GM12878 (cell line): ENCODE measurements at regions not wholly inside any gene's neighbourhood (a gene's known extent, or its start where the extent isn't known, plus 50 kb on each side); places are given as distances from the start of the nearest gene placed in this dataset.

Experiments
- ATAC-seq: fragments of 200-7000 bp; cut with Tn5 transposase; 3 replicates; pipeline ENCODE4 v1.9.1; 2020; ENCODE audit warnings: mild to moderate bottlenecking, moderate library complexity
- BruUV-seq: library from RNA; stranded (reverse); fragments of 400-500 nt; replicated peaks from 2 replicates; lab custom pipeline; 2021; lab: Mats Ljungman, UMichigan
- CTCF ChIA-PET: fragments of 300-600 bp; sonication (Branson Sonifier 250); formaldehyde crosslinking; extraction: SDS; loops from one replicate; lab custom pipeline; 2021; ENCODE audit warnings: inconsistent platforms; lab: Yijun Ruan, JAX
- POLR2A ChIA-PET: fragments of 350-600 bp; formaldehyde crosslinking; extraction: SDS; loops from one replicate; lab custom pipeline; 2021; ENCODE audit warnings: inconsistent platforms; lab: Charles Lee
- RAD21 ChIA-PET: fragments of 300-600 bp; sonication (Branson Sonifier 250); formaldehyde crosslinking; loops from one replicate; lab custom pipeline; 2023; ENCODE audit warnings: antibody characterized with exemption; ENCODE audit not compliant: unreplicated experiment; lab: Charles Lee
- SMC1A ChIA-PET: fragments of 300-600 bp; sonication (Branson Sonifier 250); formaldehyde crosslinking; loops from one replicate; lab custom pipeline; 2023; ENCODE audit not compliant: unreplicated experiment, uncharacterized antibody; lab: Charles Lee
- DNase-seq: peaks from one replicate; pipeline ENCODE4 v3.0.0-alpha.2; 2011; ENCODE audit warnings: low read depth, low spot score
- FAIRE-seq: peaks from 3 replicates; lab custom pipeline; 2011; peaks lifted over from hg19 to GRCh38; lab: Jason Lieb, UNC
- H2AFZ ChIP-seq: 2 replicates; pipeline ENCODE4 v1.6.0; 2011; ENCODE audit warnings: low read depth, low read length, control low read depth; ENCODE audit not compliant: control insufficient read depth
- H3K27ac ChIP-seq: 2 replicates; pipeline ENCODE4 v1.5.1; 2011; ENCODE audit warnings: control low read depth; ENCODE audit not compliant: control insufficient read depth, insufficient read depth
- H3K27me3 ChIP-seq, 2 experiments: replicated peaks in 1 of 2; 2 replicates each; pipeline versions ENCODE4 v1.6.0 to v1.6.1; 2011; ENCODE audit warnings: low read length in 1 of 2; ENCODE audit not compliant: control insufficient read depth in 2 of 2, insufficient read depth in 2 of 2
- H3K36me3 ChIP-seq, 2 experiments: 2 replicates each; pipeline ENCODE4 v1.5.1; 2011; ENCODE audit warnings: low read length in 1 of 2; ENCODE audit not compliant: control insufficient read depth in 2 of 2, insufficient read depth in 2 of 2
- H3K4me1 ChIP-seq: 2 replicates; pipeline ENCODE4 v1.6.1; 2011; ENCODE audit warnings: mild to moderate bottlenecking, low read length, moderate library complexity, mixed read lengths; ENCODE audit not compliant: control insufficient read depth, insufficient read depth
- H3K4me2 ChIP-seq: 2 replicates; pipeline ENCODE4 v1.6.0; 2011; ENCODE audit warnings: control low read depth; ENCODE audit not compliant: control insufficient read depth, insufficient read depth
- H3K4me3 ChIP-seq: fragments of 200-600 bp; sonication (generic); 2 replicates; pipeline ENCODE4 v1.5.1; 2016
- H3K79me2 ChIP-seq: 2 replicates; pipeline ENCODE4 v1.6.0; 2011; ENCODE audit warnings: low read length; ENCODE audit not compliant: control insufficient read depth, insufficient read depth
- H3K9ac ChIP-seq: 2 replicates; pipeline ENCODE4 v1.8.0; 2011; ENCODE audit warnings: low read length, control low read depth, mixed read lengths; ENCODE audit not compliant: control insufficient read depth, insufficient read depth
- H3K9me3 ChIP-seq: replicated peaks from 3 replicates; pipeline ENCODE4 v1.5.1; 2011; ENCODE audit warnings: mild to moderate bottlenecking, low read length; ENCODE audit not compliant: control insufficient read depth, insufficient read depth
- H4K20me1 ChIP-seq: 2 replicates; pipeline ENCODE4 v1.6.0; 2011; ENCODE audit not compliant: control insufficient read depth, insufficient read depth
- ATF3 ChIP-seq: IDR thresholded peaks from 2 replicates; pipeline ENCODE4 v1.6.1; 2011; ENCODE audit warnings: low read depth, mild to moderate bottlenecking, low read length, moderate library complexity, borderline replicate concordance; ENCODE audit errors: extremely low read depth
- GATAD2B ChIP-seq: fragments of 450-650 bp; conservative IDR thresholded peaks from 2 replicates; pipeline ENCODE4 v1.6.1; 2017; ENCODE audit warnings: low read depth, mild to moderate bottlenecking, moderate library complexity
- IKZF1 ChIP-seq: fragments of 450-650 bp; conservative IDR thresholded peaks from 2 replicates; pipeline ENCODE4 v1.6.1; 2017; ENCODE audit warnings: antibody characterized with exemption, mild to moderate bottlenecking
- KDM1A ChIP-seq: fragments of 200-600 bp; sonication (generic); IDR thresholded peaks from 2 replicates; pipeline ENCODE4 v1.6.1; 2016; ENCODE audit warnings: borderline replicate concordance
- MEF2A ChIP-seq: IDR thresholded peaks from 2 replicates; pipeline ENCODE4 v1.6.1; 2011; ENCODE audit warnings: low read depth, mild to moderate bottlenecking, low read length, moderate library complexity; ENCODE audit not compliant: insufficient read depth
- NR2F1 ChIP-seq: fragments of 450-650 bp; conservative IDR thresholded peaks from 2 replicates; pipeline ENCODE4 v1.6.1; 2017; ENCODE audit warnings: mild to moderate bottlenecking
- PRDM15 ChIP-seq: fragments of 450-650 bp; formaldehyde crosslinking; IDR thresholded peaks from 2 replicates; pipeline ENCODE4 v1.4.0; 2020; ENCODE audit warnings: mild to moderate bottlenecking, moderate library complexity
- RAD21 ChIP-seq: IDR thresholded peaks from 2 replicates; pipeline ENCODE4 v1.6.1; 2011; ENCODE audit warnings: mild to moderate bottlenecking, low read depth, low read length, moderate library complexity; ENCODE audit not compliant: insufficient read depth
- SP1 ChIP-seq: IDR thresholded peaks from one replicate; pipeline ENCODE4 v1.6.1; 2011; ENCODE audit warnings: low read depth, low read length
- WRNIP1 ChIP-seq: IDR thresholded peaks from 2 replicates; pipeline ENCODE4 v1.6.1; 2011; ENCODE audit warnings: low read depth, low read length, improper control_type of control experiment, borderline replicate concordance
- YBX1 ChIP-seq: fragments of 450-650 bp; IDR thresholded peaks from 2 replicates; pipeline ENCODE4 v1.6.1; 2016; ENCODE audit warnings: antibody characterized with exemption
- ZBTB11 ChIP-seq: fragments of 450-650 bp; formaldehyde crosslinking; IDR thresholded peaks from 2 replicates; pipeline ENCODE4 v1.5.0; 2022; ENCODE audit warnings: mild to moderate bottlenecking, missing genetic modification characterization
- ZNF24 ChIP-seq: fragments of 450-650 bp; IDR thresholded peaks from 2 replicates; pipeline ENCODE4 v1.6.1; 2017; ENCODE audit warnings: antibody characterized with exemption, mild to moderate bottlenecking
- WGBS: methylation state at CpG from one replicate; pipeline ENCODE4 v1.1.6; 2016; ENCODE audit warnings: low lambda C conversion rate; ENCODE audit not compliant: insufficient replicate concordance, insufficient coverage; ENCODE audit errors: missing lambda C conversion rate; 5-methylcytosine and 5-hydroxymethylcytosine counted together
- in situ Hi-C: fragments of 300-500 bp; cut with MboI; formaldehyde crosslinking; loops from 9 replicates; pipeline ENCODE4 v1.14.3; 2018; ENCODE audit warnings: mixed read lengths
- intact Hi-C: fragments of 100-400 bp; cut with micrococcal nuclease; formaldehyde crosslinking; loops from one replicate; pipeline ENCODE4 v1.14.2; 2022; ENCODE audit not compliant: unreplicated experiment

GRCh38 chr2:228509021-228509420, 327.5 kb upstream of the SPHKAP start (continued):
- TF ChIP-seq GATAD2B: no peak
- no peak for TF ChIP-seq RAD21
- TF ChIP-seq, all 136 proteins: peak for 0

GRCh38 chr2:228507870-228508269, 326.4 kb upstream of the SPHKAP start:
- H3K4me1 ChIP-seq: no peaks in the 10 kb centered on the region
- no peak overlapping the region for H3K4me2 ChIP-seq
- BruUV-seq: no TSS peak
- H3K27me3 ChIP-seq: no peaks in the 10 kb centered on the region
- no peaks in the 10 kb centered on the region for H3K36me3 ChIP-seq
- no peaks in the 10 kb centered on the region for H3K79me2 ChIP-seq
- H4K20me1 ChIP-seq: no peaks in the 10 kb centered on the region
- RAD21 ChIA-PET: no interaction called here
- in situ Hi-C loops: no loop called here
- H3K9me3 ChIP-seq: no peaks in the 10 kb centered on the region
- CTCF ChIA-PET: no interaction called here
- SMC1A ChIA-PET: interaction anchor here (1.4 kb wide), 1 partner anchor 35 kb away, joined by 3 read pairs; no protein-coding TSS in a partner anchor
- POLR2A ChIA-PET: no interaction called here
- no peak for DNase-seq
- intact Hi-C loops: no loop called here
- no peak overlapping the region for H2AFZ ChIP-seq
- no peak for FAIRE-seq
- H3K9ac ChIP-seq: no peak overlapping the region
- H3K27ac ChIP-seq: no peak overlapping the region
- WGBS: 31% methylated on average over 3 of the region's 3 CpGs
- no peak overlapping the region for H3K4me3 ChIP-seq
- no peak for ATAC-seq
- TF ChIP-seq YBX1 (no peak), NR2F1 (no peak), PRDM15 (CRISPR knock-in tag) (no peak), KDM1A (no peak), SP1 (no peak), IKZF1 (no peak), MEF2A (no peak), ZBTB11 (CRISPR knock-in tag) (no peak), WRNIP1 (no peak), ZNF24 (no peak), ATF3 (no peak)
